ENCODE measurements at regions not wholly inside any gene's neighbourhood (a gene's known extent, or its start where the extent isn't known, plus 50 kb on each side); places are given as distances from the start of the nearest gene placed in this dataset.

- Histone ChIP-seq H3K9me3 (ENCODE audit: low read length) (no peaks in the 10 kb centered on the region), H3K79me2 (replicated peaks; ENCODE audit: insufficient read depth, low read length) (no peaks in the 10 kb centered on the region), H3K4me2 (ENCODE audit: low read length) (no peak overlapping the region), H2AFZ (ENCODE audit: low read depth, low read length) (no peak overlapping the region), H3K27ac (ENCODE audit: low read length) (no peak overlapping the region), H3K9ac (ENCODE audit: low read length) (no peak overlapping the region), H4K20me1 (ENCODE audit: insufficient read depth) (no peaks in the 10 kb centered on the region), H3F3A (ENCODE audit: insufficient read depth, low read length, poor library complexity, severe bottlenecking) (no peaks in the 10 kb centered on the region), H3K27me3 (ENCODE audit: insufficient read depth, low read depth, low read length) (no peaks in the 10 kb centered on the region), H3K4me3 (ENCODE audit: low read length) (no peak overlapping the region), H3K9me2 (ENCODE audit: insufficient read depth, low read length) (no peaks in the 10 kb centered on the region), H3K36me3 (ENCODE audit: insufficient read depth, low read length) (no peaks in the 10 kb centered on the region)
- TF ChIP-seq TAF1 (IDR thresholded peaks at IDR 0.05; ENCODE audit: low read depth) (no peak), RAD21 (conservative IDR thresholded peaks at IDR 0.05) (no peak), EZH2 (IDR thresholded peaks at IDR 0.05; ENCODE audit: borderline replicate concordance, insufficient read depth, low read length, poor library complexity, severe bottlenecking) (no peak), EP300 (conservative IDR thresholded peaks at IDR 0.05; ENCODE audit: poor library complexity, severe bottlenecking) (no peak), POLR2AphosphoS5 (IDR thresholded peaks at IDR 0.05) (no peak)
Observed at GRCh38 chr4:13081830-13082229, 402.3 kb downstream of the RAB28 start.

- no peak overlapping the region for H3K4me2 ChIP-seq (ENCODE audit: low read length)
- H3K9me2 ChIP-seq (ENCODE audit: insufficient read depth, low read length): no peaks in the 10 kb centered on the region
- no peaks in the 10 kb centered on the region for H3F3A ChIP-seq (ENCODE audit: insufficient read depth, low read length, poor library complexity, severe bottlenecking)
- no peak overlapping the region for H2AFZ ChIP-seq (ENCODE audit: low read depth, low read length)
- no peaks in the 10 kb centered on the region for H3K79me2 ChIP-seq (replicated peaks; ENCODE audit: insufficient read depth, low read length)
- H3K36me3 ChIP-seq (ENCODE audit: insufficient read depth, low read length): no peaks in the 10 kb centered on the region
- H3K27me3 ChIP-seq (ENCODE audit: insufficient read depth, low read depth, low read length): no peaks in the 10 kb centered on the region
- H3K9ac ChIP-seq (ENCODE audit: low read length): no peak overlapping the region
- H3K4me3 ChIP-seq (ENCODE audit: low read length): no peak overlapping the region
- no peak for TF ChIP-seq REST (IDR thresholded peaks at IDR 0.05; ENCODE audit: borderline replicate concordance)
- no peak for TF ChIP-seq POLR2AphosphoS5 (IDR thresholded peaks at IDR 0.05)
- no peak for TF ChIP-seq MXI1 (conservative IDR thresholded peaks at IDR 0.05; ENCODE audit: poor library complexity, severe bottlenecking)
- no peak for TF ChIP-seq SMC3 (conservative IDR thresholded peaks at IDR 0.05; ENCODE audit: poor library complexity)
- no peak for TF ChIP-seq EZH2 (IDR thresholded peaks at IDR 0.05; ENCODE audit: borderline replicate concordance, insufficient read depth, low read length, poor library complexity, severe bottlenecking)
- TF ChIP-seq CTCF (IDR thresholded peaks at IDR 0.05; ENCODE audit: poor library complexity, severe bottlenecking): no peak
- no peak for TF ChIP-seq EP300 (conservative IDR thresholded peaks at IDR 0.05; ENCODE audit: poor library complexity, severe bottlenecking)
- TF ChIP-seq RAD21 (conservative IDR thresholded peaks at IDR 0.05): no peak
- TF ChIP-seq TAF1 (IDR thresholded peaks at IDR 0.05; ENCODE audit: low read depth): no peak
- H3K27ac ChIP-seq (ENCODE audit: low read length): no peak overlapping the region
- H4K20me1 ChIP-seq (ENCODE audit: insufficient read depth): no peaks in the 10 kb centered on the region
- no peaks in the 10 kb centered on the region for H3K9me3 ChIP-seq (ENCODE audit: low read length)
Observed at GRCh38 chr4:13067077-13067476, 417.1 kb downstream of the RAB28 start.
